H1 (cell line): ENCODE measurements at regions not wholly inside any gene's neighbourhood (a gene's known extent, or its start where the extent isn't known, plus 50 kb on each side); places are given as distances from the start of the nearest gene placed in this dataset.

Source experiments
- CTCF ChIA-PET: fragments of 300-600 bp; sonication (Branson Sonifier 250); formaldehyde crosslinking; loops from one replicate; lab custom pipeline; 2021; ENCODE audit not compliant: partially characterized antibody; lab: Charles Lee
- POLR2A ChIA-PET: fragments of 300-600 bp; sonication (Branson Sonifier 250); formaldehyde crosslinking; loops from one replicate; lab custom pipeline; 2021; ENCODE audit warnings: inconsistent platforms; ENCODE audit not compliant: partially characterized antibody; lab: Charles Lee
- DNase-seq, 2 experiments: peaks; one replicate each; pipeline versions ENCODE4 v3.0.0 to v3.0.0-alpha.2; 2010 to 2022; ENCODE audit warnings: low spot score in 2 of 2, low read depth in 1 of 2, mixed read lengths in 1 of 2
- FAIRE-seq: peaks from 2 replicates; lab custom pipeline; 2011; peaks lifted over from hg19 to GRCh38; lab: Jason Lieb, UNC
- H2AFZ ChIP-seq: 2 replicates; pipeline ENCODE4 v1.8.1; 2012; ENCODE audit warnings: low read length, inconsistent platforms
- H2AK5ac ChIP-seq: 2 replicates; pipeline ENCODE4 v1.6.1; 2013; ENCODE audit warnings: low read depth, low read length
- H2BK120ac ChIP-seq: replicated peaks from 2 replicates; pipeline ENCODE3; 2013; ENCODE audit warnings: low read depth, low read length, inconsistent platforms
- H2BK12ac ChIP-seq: 2 replicates; pipeline ENCODE4 v1.6.1; 2013; ENCODE audit warnings: low read depth, low read length
- H2BK15ac ChIP-seq: 2 replicates; pipeline ENCODE4 v1.6.1; 2013; ENCODE audit warnings: low read length
- H2BK20ac ChIP-seq: 2 replicates; pipeline ENCODE4 v1.6.1; 2013; ENCODE audit warnings: low read length
- H2BK5ac ChIP-seq: 2 replicates; pipeline ENCODE4 v1.6.1; 2013; ENCODE audit warnings: low read depth, low read length
- H3K14ac ChIP-seq: 2 replicates; pipeline ENCODE4 v1.6.1; 2013; ENCODE audit warnings: inconsistent platforms; ENCODE audit not compliant: insufficient read length
- H3K18ac ChIP-seq: 2 replicates; pipeline ENCODE4 v1.6.1; 2013; ENCODE audit warnings: low read length; ENCODE audit errors: extremely low read depth
- H3K23ac ChIP-seq: 2 replicates; pipeline ENCODE4 v1.6.1; 2013; ENCODE audit warnings: inconsistent platforms; ENCODE audit not compliant: insufficient read length
- H3K23me2 ChIP-seq: 2 replicates; pipeline ENCODE4 v1.6.1; 2013; ENCODE audit warnings: low read depth, low read length
- H3K27ac ChIP-seq: 2 replicates; pipeline ENCODE4 v1.6.1; 2011; ENCODE audit warnings: low read depth, low read length, inconsistent platforms
- H3K27me3 ChIP-seq, 4 experiments: replicated peaks in 1 of 4; 1 replicate in 1 of 4; 2 replicates in 3 of 4; pipeline versions ENCODE4 v1.6.1 to v1.8.1; 2011 to 2013; ENCODE audit warnings: low read length in 3 of 4, mild to moderate bottlenecking in 3 of 4, inconsistent platforms in 2 of 4, mixed read lengths in 2 of 4, moderate library complexity in 1 of 4; ENCODE audit not compliant: control insufficient read depth in 3 of 4, insufficient read depth in 3 of 4; ENCODE audit errors: extremely low read depth in 1 of 4
- H3K36me3 ChIP-seq, 4 experiments: 2 replicates each; pipeline versions ENCODE4 v1.6.1 to v1.8.1; 2011 to 2013; ENCODE audit warnings: mild to moderate bottlenecking in 4 of 4, low read length in 3 of 4, moderate library complexity in 2 of 4, control low read depth in 1 of 4, inconsistent platforms in 1 of 4; ENCODE audit not compliant: insufficient read depth in 4 of 4, control insufficient read depth in 2 of 4
- H3K4ac ChIP-seq: replicated peaks from 2 replicates; pipeline ENCODE3; 2013; ENCODE audit warnings: low read length, low read depth, mixed read lengths, inconsistent platforms; ENCODE audit not compliant: insufficient read length
- H3K4me1 ChIP-seq, 4 experiments: replicated peaks in 1 of 4; 1 replicate in 1 of 4; 2 replicates in 3 of 4; pipeline versions ENCODE4 v1.6.1 to v1.8.1; 2011 to 2013; ENCODE audit warnings: low read length in 3 of 4, inconsistent platforms in 2 of 4, mixed read lengths in 1 of 4; ENCODE audit not compliant: insufficient read depth in 4 of 4, control insufficient read depth in 3 of 4
- H3K4me2 ChIP-seq, 2 experiments: 2 replicates each; pipeline versions ENCODE4 v1.6.1 to v1.8.1; 2011 to 2013; ENCODE audit warnings: low read depth in 2 of 2, low read length in 2 of 2, control low read depth in 1 of 2, inconsistent platforms in 1 of 2, mild to moderate bottlenecking in 1 of 2; ENCODE audit not compliant: insufficient read depth in 1 of 2
- H3K4me3 ChIP-seq, 4 experiments: fragments of 200-600, 300-600 bp in 1 of 4; sonication (generic), shearing (Covaris generic), sonication (Bioruptor Twin) in 1 of 4; 2 replicates each; pipeline versions ENCODE4 v1.5.1 to v1.8.1; 2011 to 2016; ENCODE audit warnings: low read length in 4 of 4, low read depth in 3 of 4, control low read depth in 2 of 4, inconsistent platforms in 2 of 4, mild to moderate bottlenecking in 2 of 4, mixed read lengths in 1 of 4, moderate library complexity in 1 of 4; ENCODE audit not compliant: insufficient read depth in 2 of 4; ENCODE audit errors: extremely low read depth in 1 of 4
- H3K56ac ChIP-seq: replicated peaks from 2 replicates; pipeline ENCODE3; 2013; ENCODE audit warnings: low read depth, mild to moderate bottlenecking, mixed read lengths, low read length, inconsistent platforms; ENCODE audit not compliant: insufficient read length
- H3K79me1 ChIP-seq: 2 replicates; pipeline ENCODE4 v1.6.1; 2013; ENCODE audit warnings: low read depth, low read length, control low read depth
- H3K79me2 ChIP-seq, 2 experiments: 2 replicates each; pipeline versions ENCODE4 v1.6.1 to v1.8.1; 2012 to 2013; ENCODE audit warnings: low read length in 2 of 2, mild to moderate bottlenecking in 2 of 2, inconsistent platforms in 1 of 2; ENCODE audit not compliant: insufficient read depth in 2 of 2, control insufficient read depth in 1 of 2
- H3K9ac ChIP-seq, 4 experiments: replicated peaks in 1 of 4; 1 replicate in 1 of 4; 2 replicates in 3 of 4; pipeline versions ENCODE4 v1.6.1 to v1.8.1; 2011 to 2013; ENCODE audit warnings: low read depth in 3 of 4, low read length in 3 of 4, control low read depth in 2 of 4, mild to moderate bottlenecking in 2 of 4, moderate library complexity in 2 of 4, inconsistent platforms in 1 of 4; ENCODE audit errors: extremely low read depth in 1 of 4
- H3K9me3 ChIP-seq, 2 experiments: 2 replicates each; pipeline versions ENCODE4 v1.6.1 to v1.8.1; 2012 to 2013; ENCODE audit warnings: mild to moderate bottlenecking in 2 of 2, moderate library complexity in 2 of 2, control low read depth in 1 of 2, inconsistent platforms in 1 of 2, low read depth in 1 of 2, low read length in 1 of 2, mixed read lengths in 1 of 2; ENCODE audit not compliant: insufficient read depth in 2 of 2
- H4K20me1 ChIP-seq, 2 experiments: replicated peaks in 1 of 2; 2 replicates each; pipeline versions ENCODE3 to v1.8.1; 2011 to 2013; ENCODE audit warnings: inconsistent platforms in 2 of 2, low read length in 2 of 2, mild to moderate bottlenecking in 1 of 2; ENCODE audit not compliant: insufficient read depth in 2 of 2, control insufficient read depth in 1 of 2
- H4K5ac ChIP-seq: 2 replicates; pipeline ENCODE4 v1.6.1; 2013; ENCODE audit warnings: low read length, low read depth, mixed read lengths, inconsistent platforms; ENCODE audit not compliant: insufficient read length
- H4K8ac ChIP-seq: 2 replicates; pipeline ENCODE4 v1.8.0; 2013; ENCODE audit warnings: mild to moderate bottlenecking, moderate library complexity, low read length, inconsistent platforms; ENCODE audit not compliant: insufficient read depth; ENCODE audit errors: extremely low read depth
- H4K91ac ChIP-seq: replicated peaks from 2 replicates; pipeline ENCODE3; 2013; ENCODE audit warnings: low read length, mixed read lengths, inconsistent platforms; ENCODE audit not compliant: insufficient read length
- ASH2L ChIP-seq: fragments of 200-600, 300-600 bp; sonication (generic); IDR thresholded peaks from one replicate; pipeline ENCODE4 v1.7.1; 2017; ENCODE audit warnings: low read length
- ATF2 ChIP-seq: IDR thresholded peaks from 2 replicates; pipeline ENCODE4 v1.6.1; 2012; ENCODE audit warnings: low read length, inconsistent platforms
- BACH1 ChIP-seq: IDR thresholded peaks from 2 replicates; pipeline ENCODE4 v1.6.1; 2012; ENCODE audit warnings: low read length, improper control_type of control experiment
- CTBP2 ChIP-seq: IDR thresholded peaks from 2 replicates; pipeline ENCODE4 v1.7.0; 2011; ENCODE audit warnings: borderline replicate concordance, mild to moderate bottlenecking, moderate library complexity, mixed read lengths, low read length; ENCODE audit not compliant: insufficient read depth, insufficient read length
- EZH2 ChIP-seq: fragments of 200-600 bp; sonication (generic); IDR thresholded peaks from 2 replicates; pipeline ENCODE4 v1.7.1; 2012; ENCODE audit warnings: low read depth, mild to moderate bottlenecking, moderate library complexity, low read length, inconsistent platforms; ENCODE audit not compliant: severe bottlenecking
- KDM5A ChIP-seq: fragments of 200-600 bp; IDR thresholded peaks from 2 replicates; pipeline ENCODE4 v1.7.1; 2012; ENCODE audit warnings: mild to moderate bottlenecking, low read length, inconsistent platforms, mixed read lengths
- NRF1 ChIP-seq: IDR thresholded peaks from 2 replicates; pipeline ENCODE4 v1.6.1; 2011; ENCODE audit warnings: mild to moderate bottlenecking, low read depth, low read length, improper control_type of control experiment
- POLR2AphosphoS5 ChIP-seq: IDR thresholded peaks from 2 replicates; pipeline ENCODE4 v1.6.1; 2011; ENCODE audit warnings: low read depth, low read length
- SIRT6 ChIP-seq: IDR thresholded peaks from one replicate; pipeline ENCODE4 v1.7.1; 2012; ENCODE audit warnings: low read length, inconsistent platforms
- SP2 ChIP-seq: IDR thresholded peaks from 2 replicates; pipeline ENCODE4 v1.6.1; 2012; ENCODE audit warnings: mild to moderate bottlenecking, low read length, inconsistent platforms
- SUZ12 ChIP-seq: fragments of 200-600 bp; sonication (generic); IDR thresholded peaks from 2 replicates; pipeline ENCODE4 v1.6.1; 2012; ENCODE audit warnings: mild to moderate bottlenecking, inconsistent platforms, low read length, moderate library complexity, mixed read lengths
- TBP ChIP-seq: IDR thresholded peaks from 2 replicates; pipeline ENCODE4 v1.6.1; 2011; ENCODE audit warnings: low read depth, low read length, improper control_type of control experiment
- TEAD4 ChIP-seq: IDR thresholded peaks from 2 replicates; pipeline ENCODE4 v1.6.1; 2012; ENCODE audit warnings: low read depth, low read length, inconsistent platforms, mixed read lengths
- USF2 ChIP-seq: IDR thresholded peaks from 2 replicates; pipeline ENCODE4 v1.6.1; 2011; ENCODE audit warnings: low read length, improper control_type of control experiment
- whole genome bisulfite sequencing, 2 experiments: shearing (Covaris generic) in 1 of 2; methylation state at CpG; one replicate each; pipeline versions ENCODE4 v1.1.6 to v1.1.7; 2013 to 2015; ENCODE audit warnings: low lambda C conversion rate in 2 of 2, mixed read lengths in 2 of 2, inconsistent platforms in 1 of 2, low coverage in 1 of 2, missing lambda C conversion rate in 1 of 2; ENCODE audit not compliant: insufficient replicate concordance in 2 of 2, insufficient coverage in 1 of 2, insufficient read length in 1 of 2; ENCODE audit errors: extremely low coverage in 1 of 2, missing lambda C conversion rate in 1 of 2; 5-methylcytosine and 5-hydroxymethylcytosine counted together

GRCh38 chr2:19484736-19485135, 126.3 kb upstream of the OSR1 start:
- H3K79me2 ChIP-seq, result no peaks in the 10 kb centered on the region
- H3K4me3 ChIP-seq, result no peak overlapping the region
- no peak overlapping the region for H4K91ac ChIP-seq
- no peaks in the 10 kb centered on the region for H3K4me1 ChIP-seq
- H3K14ac ChIP-seq, result no peak overlapping the region
- H3K27me3 ChIP-seq, result no peaks in the 10 kb centered on the region
- ChIA-PET CTCF (no interaction called here), POLR2A (no interaction called here)
- H3K23ac ChIP-seq, result no peak overlapping the region
- no peak overlapping the region for H3K18ac ChIP-seq
- no peak overlapping the region for H2BK5ac ChIP-seq
- H4K5ac ChIP-seq, result no peak overlapping the region
- no peaks in the 10 kb centered on the region for H3K79me1 ChIP-seq
- H3K4me2 ChIP-seq, result no peak overlapping the region
- H3K4ac ChIP-seq, result no peak overlapping the region
- H4K8ac ChIP-seq, result no peak overlapping the region
- WGBS, 2 experiments, result 100% methylated on average over 1 of the region's 1 CpG; no CpG with 5 or more reads in 1 of the 2 experiments
- H4K20me1 ChIP-seq, result no peaks in the 10 kb centered on the region
- no peak overlapping the region for H2BK20ac ChIP-seq
- no peak overlapping the region for H3K9ac ChIP-seq
- H2AFZ ChIP-seq, result no peak overlapping the region
- H3K23me2 ChIP-seq, result no peaks in the 10 kb centered on the region
- no peak overlapping the region for H2BK15ac ChIP-seq
- H3K27ac ChIP-seq, result no peak overlapping the region
- H3K36me3 ChIP-seq, result no peaks in the 10 kb centered on the region
- no peak for FAIRE-seq
- no peaks in the 10 kb centered on the region for H3K9me3 ChIP-seq
- no peak overlapping the region for H3K56ac ChIP-seq
- H2BK120ac ChIP-seq, result no peak overlapping the region
- no peak overlapping the region for H2AK5ac ChIP-seq
- no peak for DNase-seq
- H2BK12ac ChIP-seq, result no peak overlapping the region
- TF ChIP-seq SUZ12 (no peak), SIRT6 (no peak), TEAD4 (no peak), NRF1 (no peak), SP2 (no peak), KDM5A (no peak), POLR2AphosphoS5 (no peak), USF2 (no peak), EZH2 (no peak), BACH1 (no peak), ASH2L (no peak), TBP (no peak), ATF2 (no peak), CTBP2 (no peak)
